ENCODE measurements at regions not wholly inside any gene's neighbourhood (a gene's known extent, or its start where the extent isn't known, plus 50 kb on each side); places are given as distances from the start of the nearest gene placed in this dataset.

DNA sequence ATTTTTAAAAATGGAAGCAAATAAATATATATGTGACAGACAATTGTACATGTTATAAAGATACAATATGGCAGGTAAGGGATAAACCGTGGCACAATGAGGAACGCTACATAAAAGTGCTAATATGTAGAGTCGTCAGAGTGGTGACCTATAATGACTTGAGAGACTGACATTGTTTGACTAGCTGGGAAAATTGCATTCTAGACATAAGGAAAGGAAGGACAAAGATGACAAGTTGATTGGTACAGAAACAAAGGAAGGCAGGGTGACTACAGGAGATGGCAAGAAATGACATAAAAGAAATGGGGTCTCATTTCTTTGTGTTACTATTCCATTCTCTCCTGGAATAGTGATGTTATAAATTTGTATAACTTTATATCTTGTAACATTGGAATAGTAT is 420.4 kb downstream of the DSC3 start:
- H3K4me3 ChIP-seq (replicated peaks in 1 of 2; ENCODE audit: low read depth in 2 of 2, low read length in 2 of 2): no peak overlapping the region
- DNase-seq (ENCODE audit: low read depth in 2 of 2): no peak

GRCh38 chr18:30618567-30618966 is 424.0 kb downstream of the DSC3 start:
- no peak for TF ChIP-seq CTCF (IDR thresholded peaks at IDR 0.05; ENCODE audit: low read depth, low read length)
- DNase-seq (ENCODE audit: low read depth in 2 of 2): no peak
- no peak overlapping the region for H3K4me3 ChIP-seq (replicated peaks in 1 of 2; ENCODE audit: low read depth in 2 of 2, low read length in 2 of 2)

More for the DNA sequence above, 420.4 kb downstream of the DSC3 start:
- TF ChIP-seq CTCF (IDR thresholded peaks at IDR 0.05; ENCODE audit: low read depth, low read length): no peak

- TF ChIP-seq CTCF (IDR thresholded peaks at IDR 0.05; ENCODE audit: low read depth, low read length): no peak
- no peak overlapping the region for H3K4me3 ChIP-seq (replicated peaks in 1 of 2; ENCODE audit: low read depth in 2 of 2, low read length in 2 of 2)
- no peak for DNase-seq (ENCODE audit: low read depth in 2 of 2)
These were observed 426.1 kb downstream of the DSC3 start for GRCh38 chr18:30616414-30616813.

GRCh38 chr18:30613467-30613801 is 429.1 kb downstream of the DSC3 start:
- DNase-seq (ENCODE audit: low read depth in 2 of 2): no peak
- no peak for TF ChIP-seq CTCF (IDR thresholded peaks at IDR 0.05; ENCODE audit: low read depth, low read length)
- no peak overlapping the region for H3K4me3 ChIP-seq (replicated peaks in 1 of 2; ENCODE audit: low read depth in 2 of 2, low read length in 2 of 2)

- no peak overlapping the region for H3K4me3 ChIP-seq (replicated peaks in 1 of 2; ENCODE audit: low read depth in 2 of 2, low read length in 2 of 2)
- TF ChIP-seq CTCF (IDR thresholded peaks at IDR 0.05; ENCODE audit: low read depth, low read length): no peak
- DNase-seq (ENCODE audit: low read depth in 2 of 2): no peak
These were observed 441.0 kb downstream of the DSC3 start for GRCh38 chr18:30601541-30601940.

DNA sequence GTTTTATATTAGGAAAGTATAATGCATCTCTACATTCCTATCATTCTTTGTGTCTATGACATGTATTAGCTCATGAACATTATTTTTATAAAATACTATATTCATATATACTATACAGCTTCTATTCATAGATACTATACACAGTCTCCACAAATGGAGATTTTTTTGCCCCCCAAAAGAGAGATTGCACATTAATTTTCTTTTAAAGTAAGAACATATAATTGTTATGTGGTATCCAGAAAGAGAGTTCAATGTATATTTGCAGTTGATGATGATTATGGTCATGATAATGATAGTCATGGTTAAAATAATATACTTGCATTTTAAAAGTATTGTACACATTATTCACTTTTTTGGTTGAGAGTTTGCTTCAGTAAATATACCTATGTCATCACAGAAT is 445.3 kb downstream of the DSC3 start:
- H3K4me3 ChIP-seq (replicated peaks in 1 of 2; ENCODE audit: low read depth in 2 of 2, low read length in 2 of 2): no peak overlapping the region
- no peak for DNase-seq (ENCODE audit: low read depth in 2 of 2)
- TF ChIP-seq CTCF (IDR thresholded peaks at IDR 0.05; ENCODE audit: low read depth, low read length): no peak

DNA sequence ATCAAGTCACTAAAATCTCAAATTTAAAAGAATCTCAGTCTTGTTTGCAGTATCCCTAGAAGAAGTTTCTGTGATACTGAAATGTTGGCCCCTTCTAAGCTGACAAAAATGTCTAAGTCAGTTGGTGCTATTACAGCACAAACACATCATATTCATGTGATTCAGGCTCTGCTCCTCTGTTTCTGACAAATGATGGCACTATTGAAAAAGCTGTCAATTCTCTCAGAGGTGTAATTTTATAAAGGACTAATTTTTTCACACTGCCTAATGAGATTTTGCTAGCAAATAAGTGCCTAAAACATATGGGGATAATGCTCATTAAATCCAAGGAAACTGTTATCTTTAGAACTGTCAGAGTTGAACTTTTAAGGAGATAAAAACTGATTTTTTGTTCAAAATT is 445.9 kb downstream of the DSC3 start:
- no peak for DNase-seq (ENCODE audit: low read depth in 2 of 2)
- H3K4me3 ChIP-seq (replicated peaks in 1 of 2; ENCODE audit: low read depth in 2 of 2, low read length in 2 of 2): no peak overlapping the region
- no peak for TF ChIP-seq CTCF (IDR thresholded peaks at IDR 0.05; ENCODE audit: low read depth, low read length)
